Activated naive CD4-positive, alpha-beta T cell treated with anti-CD3 and anti-CD28 coated beads for 36 hours (primary cell): ENCODE measurements at regions not wholly inside any gene's neighbourhood (a gene's known extent, or its start where the extent isn't known, plus 50 kb on each side); places are given as distances from the start of the nearest gene placed in this dataset.

ENCODE experiments used
- CTCF ChIA-PET: fragments of 350-600 bp; sonication (Branson Sonifier 250); formaldehyde crosslinking; loops from one replicate; lab custom pipeline; 2021; ENCODE audit warnings: antibody characterized with exemption; lab: Charles Lee
- DNase-seq: peaks from one replicate; pipeline ENCODE4 v3.0.0-alpha.2; 2020
- H3K27ac Mint-ChIP-seq: one replicate; pipeline ENCODE4 v1.8.0; 2021; ENCODE audit warnings: mild to moderate bottlenecking, mixed read lengths
- H3K27me3 Mint-ChIP-seq: one replicate; pipeline ENCODE4 v1.8.0; 2021; ENCODE audit warnings: low read depth, mixed read lengths
- H3K36me3 Mint-ChIP-seq: one replicate; pipeline ENCODE4 v1.8.0; 2021; ENCODE audit warnings: low read depth, mixed read lengths
- H3K4me1 Mint-ChIP-seq: one replicate; pipeline ENCODE4 v1.8.0; 2021; ENCODE audit warnings: low read depth, mixed read lengths
- H3K4me3 Mint-ChIP-seq: one replicate; pipeline ENCODE4 v1.8.0; 2021; ENCODE audit warnings: mild to moderate bottlenecking, moderate library complexity, mixed read lengths
- H3K9me3 Mint-ChIP-seq: one replicate; pipeline ENCODE4 v1.8.0; 2021; ENCODE audit warnings: mixed read lengths
- intact Hi-C: fragments of 100-400 bp; cut with micrococcal nuclease; formaldehyde crosslinking; loops from one replicate; pipeline ENCODE4 v1.15.1; 2023

DNA sequence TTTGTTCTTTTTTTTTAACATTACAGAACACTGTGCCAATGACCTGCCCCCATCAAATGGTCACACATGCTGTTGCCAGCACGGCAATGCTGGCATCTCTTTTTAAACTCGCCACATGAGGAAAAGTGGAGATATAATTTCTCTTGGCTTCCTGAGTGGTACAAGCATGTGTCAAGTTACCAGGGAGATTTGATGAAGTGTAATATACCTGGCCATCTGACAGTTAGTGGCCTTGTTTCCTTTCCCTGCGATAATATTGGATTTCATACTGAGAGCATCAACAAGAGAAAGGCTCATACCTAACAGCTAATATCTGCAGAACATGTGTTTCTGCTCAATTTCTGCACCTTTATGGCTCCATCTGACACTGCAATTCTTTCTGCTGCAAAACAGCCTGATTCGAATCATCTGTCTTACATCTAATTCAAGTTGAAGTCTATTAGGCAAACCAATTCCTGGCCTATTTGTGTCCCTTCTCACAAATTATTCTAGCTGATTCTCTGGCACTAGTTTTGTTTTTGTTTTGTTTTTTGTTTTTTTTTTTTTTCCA is 519.5 kb downstream of the PREX1 start:
- Mint-ChIP-seq H3K27ac (no peak overlapping the region), H3K4me1 (no peaks in the 10 kb centered on the region), H3K36me3 (no peaks in the 10 kb centered on the region), H3K9me3 (no peaks in the 10 kb centered on the region), H3K4me3 (no peak overlapping the region), H3K27me3 (peaks cover 2% of the 10 kb centered on the region)
- intact Hi-C loops, result no loop called here
- CTCF ChIA-PET, result interaction anchor here (0.7 kb wide), 1 partner anchor 312 kb away, joined by 7 read pairs; no protein-coding TSS in a partner anchor
- no peak for DNase-seq

DNA sequence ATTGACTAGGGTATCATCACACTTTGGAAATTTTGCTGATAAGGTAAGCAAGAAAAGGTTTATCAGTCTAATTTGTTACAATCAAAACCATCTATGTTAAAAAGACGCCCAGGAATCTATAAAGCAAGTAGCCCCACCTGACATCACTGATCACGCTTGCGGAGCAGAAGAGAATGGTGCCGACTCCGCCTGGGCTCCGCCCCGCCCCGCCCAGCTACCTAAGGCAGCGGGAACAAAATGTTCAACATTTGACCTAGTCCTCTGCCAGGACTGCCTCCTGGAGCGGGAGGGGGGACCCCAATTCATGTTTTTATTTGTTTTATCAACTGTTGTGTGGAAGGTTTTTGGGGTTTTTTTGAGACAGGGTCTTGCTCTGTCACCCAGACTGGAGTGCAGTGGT is 520.5 kb downstream of the PREX1 start:
- intact Hi-C loops, result no loop called here
- no peak overlapping the region for H3K4me3 Mint-ChIP-seq
- peaks cover 4% of the 10 kb centered on the region for H3K27me3 Mint-ChIP-seq
- no peaks in the 10 kb centered on the region for H3K36me3 Mint-ChIP-seq
- no peak for DNase-seq
- no peak overlapping the region for H3K27ac Mint-ChIP-seq
- no peaks in the 10 kb centered on the region for H3K4me1 Mint-ChIP-seq
- no peaks in the 10 kb centered on the region for H3K9me3 Mint-ChIP-seq
- CTCF ChIA-PET, result interaction anchor here (0.7 kb wide), 1 partner anchor 45 kb away, joined by 4 read pairs; no protein-coding TSS in a partner anchor

DNA sequence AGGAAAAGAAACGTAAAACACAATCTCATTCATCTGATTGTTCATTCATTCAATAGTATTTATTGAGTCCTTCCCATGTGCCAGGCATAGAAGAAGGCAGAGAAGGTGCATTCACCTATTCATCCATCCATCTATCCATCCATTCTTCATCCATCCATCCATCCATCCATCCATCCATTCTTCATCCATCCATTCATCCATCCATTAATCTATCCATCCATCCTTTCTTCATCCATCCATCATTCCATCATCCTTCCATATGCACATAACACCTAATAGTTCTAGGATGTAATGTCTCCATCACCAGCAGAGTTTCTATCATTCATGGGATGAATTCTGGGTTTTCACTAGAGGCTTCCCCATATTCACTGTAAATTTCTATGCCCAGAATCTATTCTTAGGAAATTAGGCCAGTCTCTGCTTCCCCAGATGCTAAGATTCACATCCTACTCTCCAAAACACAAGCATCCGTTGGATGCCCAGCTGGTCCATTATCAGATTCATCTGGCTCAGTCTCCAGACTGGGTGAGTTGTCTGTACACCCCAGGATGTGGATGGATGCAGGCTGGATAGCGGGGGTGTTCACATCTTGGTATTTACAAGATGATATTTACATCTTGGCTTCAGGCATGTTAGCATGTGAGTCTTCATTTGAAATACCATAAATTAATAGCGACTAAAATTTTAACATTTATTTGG is 517.7 kb upstream of the SULF2 start:
- no peaks in the 10 kb centered on the region for H3K9me3 Mint-ChIP-seq
- intact Hi-C loops, result no loop called here
- no peak overlapping the region for H3K27ac Mint-ChIP-seq
- H3K4me3 Mint-ChIP-seq, result no peak overlapping the region
- H3K36me3 Mint-ChIP-seq, result no peaks in the 10 kb centered on the region
- H3K27me3 Mint-ChIP-seq, result peaks cover 5% of the 10 kb centered on the region
- DNase-seq, result no peak
- CTCF ChIA-PET, result no interaction called here
- H3K4me1 Mint-ChIP-seq, result no peaks in the 10 kb centered on the region

DNA sequence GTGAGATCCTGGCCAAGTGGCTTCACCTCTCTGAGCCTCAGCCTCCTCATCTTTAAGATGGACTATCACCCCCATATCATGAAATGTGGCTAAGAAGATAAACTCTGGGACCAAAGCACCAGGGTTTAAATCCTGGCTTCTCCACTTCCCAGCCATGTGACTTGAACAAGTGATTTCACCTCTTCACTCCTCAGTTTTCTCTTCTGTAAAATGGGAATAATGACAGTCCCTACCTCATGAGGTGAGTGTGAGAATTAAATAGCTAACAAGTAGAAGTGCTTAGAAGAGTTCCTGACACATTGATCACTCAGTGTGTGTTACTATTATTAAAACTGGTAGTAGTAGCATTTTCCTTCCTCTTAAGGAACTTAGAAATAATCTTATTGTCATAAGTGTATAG is 516.9 kb upstream of the SULF2 start:
- Mint-ChIP-seq H3K27ac (no peak overlapping the region), H3K4me1 (no peaks in the 10 kb centered on the region), H3K4me3 (no peak overlapping the region), H3K27me3 (peaks cover 5% of the 10 kb centered on the region), H3K36me3 (no peaks in the 10 kb centered on the region), H3K9me3 (no peaks in the 10 kb centered on the region)
- intact Hi-C loops, result no loop called here
- no peak for DNase-seq
- CTCF ChIA-PET, result no interaction called here

DNA sequence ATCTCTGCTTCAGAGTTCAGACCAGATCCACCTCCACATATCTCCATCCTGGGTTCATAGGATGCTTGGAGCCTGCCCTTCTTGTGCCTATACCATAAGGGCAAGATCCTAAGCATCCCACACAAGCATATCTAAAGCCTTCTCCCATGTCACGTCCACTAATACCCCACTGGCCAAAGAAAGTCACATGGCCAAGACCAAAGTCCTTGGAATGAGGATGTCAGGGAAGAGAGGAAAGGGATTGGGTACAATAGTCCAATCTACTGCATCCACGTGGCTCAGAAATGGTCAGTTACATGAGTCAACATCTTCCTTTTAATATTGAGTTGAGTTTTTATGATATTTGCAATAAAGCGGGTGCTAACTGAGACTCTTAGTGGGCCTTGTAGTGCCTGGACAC is 515.9 kb upstream of the SULF2 start:
- Mint-ChIP-seq H3K4me3 (no peak overlapping the region), H3K36me3 (no peaks in the 10 kb centered on the region), H3K27me3 (peaks cover 5% of the 10 kb centered on the region), H3K4me1 (no peaks in the 10 kb centered on the region), H3K27ac (no peak overlapping the region), H3K9me3 (no peaks in the 10 kb centered on the region)
- CTCF ChIA-PET, result no interaction called here
- DNase-seq, result no peak
- intact Hi-C loops, result no loop called here

DNA sequence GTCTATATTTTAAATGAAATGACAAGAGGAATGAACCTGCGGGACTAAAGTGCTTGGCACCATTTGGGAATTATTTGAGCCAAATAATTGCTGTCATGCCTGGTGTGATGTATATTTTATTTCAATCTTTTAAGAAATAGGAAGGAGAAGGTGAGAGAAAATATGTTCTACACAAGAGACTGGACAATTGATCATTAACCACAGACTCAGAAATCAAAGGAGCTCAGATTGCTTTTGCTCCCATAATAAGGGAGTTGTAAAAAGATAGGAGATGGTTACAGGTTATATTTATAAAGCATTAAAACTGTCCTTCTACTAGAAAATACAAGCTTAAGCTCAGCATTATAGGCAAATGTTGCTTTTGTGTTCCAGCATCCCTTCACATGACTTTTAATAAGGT is 515.2 kb upstream of the SULF2 start:
- Mint-ChIP-seq H3K9me3 (no peaks in the 10 kb centered on the region), H3K4me1 (no peaks in the 10 kb centered on the region), H3K4me3 (no peak overlapping the region), H3K27me3 (peaks cover 5% of the 10 kb centered on the region), H3K36me3 (no peaks in the 10 kb centered on the region), H3K27ac (no peak overlapping the region)
- no peak for DNase-seq
- CTCF ChIA-PET, result no interaction called here
- intact Hi-C loops, result no loop called here

DNA sequence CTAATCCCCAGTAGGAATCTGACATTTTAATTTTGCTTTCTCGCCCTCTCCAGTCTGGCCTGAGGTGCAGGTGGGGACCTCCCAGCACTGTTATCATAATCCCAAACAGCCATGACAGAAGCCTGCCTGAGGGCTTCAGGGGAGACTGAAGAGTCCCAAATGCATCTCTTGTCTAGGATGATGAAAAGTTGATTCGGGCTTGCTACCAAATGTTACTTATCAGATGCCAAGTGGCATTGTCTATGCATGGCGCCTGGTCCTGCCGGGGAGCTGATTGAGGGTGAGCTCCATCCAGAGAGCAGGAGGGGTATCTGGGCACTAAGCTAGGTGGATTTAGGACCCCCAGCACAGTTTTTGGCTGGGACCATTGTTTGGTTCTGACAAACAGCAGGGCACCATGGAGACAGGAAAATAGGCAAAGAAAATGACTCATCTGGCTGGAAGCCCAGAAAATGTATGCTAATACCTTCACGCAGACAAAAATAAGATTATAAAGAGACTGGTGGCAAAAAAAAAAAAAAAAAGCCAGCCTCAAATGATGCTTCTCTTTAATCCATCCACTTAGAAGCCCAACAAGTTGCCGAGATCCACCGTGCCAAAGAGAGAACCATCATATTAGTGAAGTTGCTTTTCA is 513.7 kb upstream of the SULF2 start:
- H3K4me1 Mint-ChIP-seq, result no peaks in the 10 kb centered on the region
- CTCF ChIA-PET, result no interaction called here
- no peak overlapping the region for H3K27ac Mint-ChIP-seq
- DNase-seq, result no peak
- H3K36me3 Mint-ChIP-seq, result no peaks in the 10 kb centered on the region
- H3K27me3 Mint-ChIP-seq, result peaks cover 5% of the 10 kb centered on the region
- intact Hi-C loops, result no loop called here
- no peak overlapping the region for H3K4me3 Mint-ChIP-seq
- no peaks in the 10 kb centered on the region for H3K9me3 Mint-ChIP-seq

DNA sequence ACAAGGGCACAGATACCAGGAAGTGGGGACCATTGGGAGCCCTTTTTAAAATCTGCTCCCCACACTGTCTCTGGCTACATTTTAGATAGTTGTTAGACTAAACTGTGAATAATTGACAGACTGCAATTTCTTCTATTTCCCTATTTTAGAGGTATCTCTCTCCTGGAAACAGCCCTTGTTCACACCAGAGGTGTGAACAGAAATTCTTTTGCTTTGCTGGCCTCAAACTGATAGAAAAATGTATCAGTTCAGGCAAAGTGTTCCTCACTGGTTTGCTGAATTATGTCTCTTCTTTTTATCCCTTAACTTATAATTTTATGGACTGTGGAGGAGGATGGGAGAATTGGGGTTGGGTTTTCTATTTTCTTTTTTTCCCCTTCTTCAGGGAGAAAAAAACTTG is 513.2 kb upstream of the SULF2 start:
- intact Hi-C loops, result no loop called here
- DNase-seq, result no peak
- Mint-ChIP-seq H3K27ac (no peak overlapping the region), H3K9me3 (no peaks in the 10 kb centered on the region), H3K27me3 (peaks cover 6% of the 10 kb centered on the region), H3K36me3 (no peaks in the 10 kb centered on the region), H3K4me3 (no peak overlapping the region), H3K4me1 (no peaks in the 10 kb centered on the region)
- CTCF ChIA-PET, result no interaction called here

DNA sequence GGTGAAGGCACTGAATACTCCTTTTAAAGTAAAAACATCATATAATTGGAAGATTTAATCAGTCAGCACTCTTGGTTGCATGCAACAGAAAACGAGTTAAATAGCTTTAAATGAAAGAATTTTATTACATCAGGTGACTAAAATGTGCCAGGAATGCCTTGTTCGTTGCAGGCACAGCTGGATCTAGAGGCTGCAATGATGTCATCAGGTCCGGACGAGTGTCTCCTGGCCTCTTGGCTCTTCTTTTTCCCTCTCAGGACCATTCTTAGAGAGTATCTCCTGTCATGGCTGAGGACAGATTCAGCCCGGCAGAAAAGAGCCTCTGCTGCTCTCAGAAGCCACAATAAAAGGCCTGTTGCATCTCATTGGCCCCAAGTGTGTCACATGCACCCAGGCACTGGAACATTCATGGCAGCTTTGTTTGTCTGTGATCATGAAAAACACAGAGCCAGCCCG is 510.7 kb upstream of the SULF2 start:
- H3K4me1 Mint-ChIP-seq, result no peaks in the 10 kb centered on the region
- no peaks in the 10 kb centered on the region for H3K36me3 Mint-ChIP-seq
- intact Hi-C loops, result no loop called here
- H3K27ac Mint-ChIP-seq, result no peak overlapping the region
- DNase-seq, result no peak
- CTCF ChIA-PET, result no interaction called here
- peaks cover 2% of the 10 kb centered on the region for H3K27me3 Mint-ChIP-seq
- H3K9me3 Mint-ChIP-seq, result no peaks in the 10 kb centered on the region
- H3K4me3 Mint-ChIP-seq, result no peak overlapping the region

DNA sequence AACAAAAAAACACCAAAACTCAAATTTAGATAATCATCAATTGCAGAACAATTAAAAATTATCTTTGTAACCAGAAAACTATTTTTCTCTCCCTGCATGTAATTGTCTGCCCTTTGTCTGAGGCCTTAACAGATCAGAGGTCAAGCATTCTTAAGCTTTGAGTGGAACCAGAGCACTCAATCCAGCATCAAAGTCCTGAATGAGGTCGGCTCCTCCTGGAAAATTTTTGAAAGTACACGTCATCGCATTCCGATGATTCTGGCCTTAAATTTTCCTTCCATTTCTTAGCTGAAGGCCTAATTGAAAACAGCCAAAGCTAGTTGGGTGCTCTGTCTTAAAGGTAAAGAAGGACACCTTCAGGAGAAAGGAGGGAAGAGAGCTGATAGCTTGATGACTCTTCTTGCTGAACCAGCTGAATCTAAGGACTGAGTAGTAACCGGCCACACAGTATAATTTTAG is 510.2 kb upstream of the SULF2 start:
- no peaks in the 10 kb centered on the region for H3K9me3 Mint-ChIP-seq
- DNase-seq, result no peak
- CTCF ChIA-PET, result interaction anchor here (0.6 kb wide), 1 partner anchor 609 kb away, joined by 3 read pairs; no protein-coding TSS in a partner anchor
- H3K4me1 Mint-ChIP-seq, result no peaks in the 10 kb centered on the region
- intact Hi-C loops, result no loop called here
- peaks cover 2% of the 10 kb centered on the region for H3K27me3 Mint-ChIP-seq
- no peaks in the 10 kb centered on the region for H3K36me3 Mint-ChIP-seq
- no peak overlapping the region for H3K4me3 Mint-ChIP-seq
- no peak overlapping the region for H3K27ac Mint-ChIP-seq

DNA sequence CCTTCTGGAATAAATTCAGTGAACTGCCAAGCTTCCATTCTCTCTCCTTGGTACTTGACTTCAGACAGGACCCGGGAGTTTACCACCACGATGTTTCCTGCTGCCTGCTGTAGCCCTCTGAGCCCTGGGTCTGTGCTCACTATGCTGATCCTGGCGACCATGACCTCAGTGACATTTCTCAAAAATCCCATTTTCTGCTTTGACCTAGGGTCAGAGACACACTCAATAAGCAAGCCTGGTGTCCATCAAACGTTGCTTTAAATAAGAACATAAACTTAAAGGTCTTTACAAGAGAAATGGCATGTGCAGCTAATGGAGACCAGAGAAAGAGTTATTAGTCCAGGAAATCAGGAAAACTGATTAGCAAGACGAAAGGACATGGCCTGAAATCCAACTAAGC is 509.7 kb upstream of the SULF2 start:
- Mint-ChIP-seq H3K4me1 (no peaks in the 10 kb centered on the region), H3K27me3 (peaks cover 5% of the 10 kb centered on the region), H3K4me3 (no peak overlapping the region), H3K27ac (no peak overlapping the region), H3K36me3 (no peaks in the 10 kb centered on the region), H3K9me3 (no peaks in the 10 kb centered on the region)
- intact Hi-C loops, result no loop called here
- no peak for DNase-seq
- CTCF ChIA-PET, result no interaction called here

DNA sequence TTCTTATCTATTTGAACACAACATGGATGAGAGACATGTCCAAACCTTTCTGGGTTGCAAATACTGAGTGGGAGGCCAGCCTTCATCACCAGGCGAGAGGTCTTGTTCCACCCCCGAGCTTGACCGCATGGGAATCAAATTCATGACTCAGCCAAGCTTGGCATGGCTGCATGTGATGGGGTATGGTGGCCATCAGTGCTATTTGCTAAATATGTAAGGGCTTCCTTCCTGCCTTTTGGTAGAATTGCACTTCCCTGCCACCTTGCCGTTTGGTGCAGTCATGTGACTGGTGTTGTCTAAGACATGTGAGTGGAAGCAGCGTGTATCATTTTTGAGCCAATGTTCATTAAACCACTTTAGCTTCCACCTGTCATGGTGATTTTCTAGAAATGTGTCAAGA is 508.9 kb upstream of the SULF2 start:
- no peak for DNase-seq
- Mint-ChIP-seq H3K27ac (no peak overlapping the region), H3K36me3 (no peaks in the 10 kb centered on the region), H3K27me3 (peaks cover 7% of the 10 kb centered on the region), H3K9me3 (no peaks in the 10 kb centered on the region), H3K4me1 (no peaks in the 10 kb centered on the region), H3K4me3 (no peak overlapping the region)
- intact Hi-C loops, result no loop called here
- CTCF ChIA-PET, result interaction anchor here (0.6 kb wide), 1 partner anchor 1250 kb away, joined by 3 read pairs; no protein-coding TSS in a partner anchor

DNA sequence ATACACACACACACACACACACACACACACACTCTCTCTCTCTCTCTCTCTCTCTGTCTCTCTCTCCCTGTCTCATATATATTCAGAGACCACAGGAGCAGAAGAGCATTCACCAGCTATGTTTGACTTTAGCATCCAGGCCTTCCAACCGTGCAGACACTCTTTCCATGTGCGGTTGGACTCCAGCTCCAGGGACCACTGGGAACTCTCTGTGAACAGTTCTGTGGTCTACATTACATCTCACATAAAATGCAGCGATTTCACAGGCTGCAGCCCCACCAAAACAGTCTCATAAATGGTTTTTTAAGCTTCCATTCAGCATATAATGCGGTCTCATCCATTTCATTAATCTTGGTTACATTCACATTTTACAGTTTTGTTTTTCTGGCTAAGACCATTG is 508.4 kb upstream of the SULF2 start:
- peaks cover 7% of the 10 kb centered on the region for H3K27me3 Mint-ChIP-seq
- no peak for DNase-seq
- CTCF ChIA-PET, result interaction anchor here (0.6 kb wide), 1 partner anchor 1250 kb away, joined by 3 read pairs; no protein-coding TSS in a partner anchor
- intact Hi-C loops, result no loop called here
- H3K36me3 Mint-ChIP-seq, result no peaks in the 10 kb centered on the region
- H3K9me3 Mint-ChIP-seq, result no peaks in the 10 kb centered on the region
- H3K4me3 Mint-ChIP-seq, result no peak overlapping the region
- no peak overlapping the region for H3K27ac Mint-ChIP-seq
- H3K4me1 Mint-ChIP-seq, result no peaks in the 10 kb centered on the region
